T-helper 2 cell treated with Interferon-gamma antibody and Interleukin-4, amounts not matched to agents 100 ng/mL and 5 ng/mL, for 36 hours (primary cell): ENCODE measurements at regions not wholly inside any gene's neighbourhood (a gene's known extent, or its start where the extent isn't known, plus 50 kb on each side); places are given as distances from the start of the nearest gene placed in this dataset.

ENCODE experiments used
- intact Hi-C: fragments of 100-400 bp; cut with micrococcal nuclease; formaldehyde crosslinking; loops from one replicate; pipeline ENCODE4 v1.15.1; 2023

DNA sequence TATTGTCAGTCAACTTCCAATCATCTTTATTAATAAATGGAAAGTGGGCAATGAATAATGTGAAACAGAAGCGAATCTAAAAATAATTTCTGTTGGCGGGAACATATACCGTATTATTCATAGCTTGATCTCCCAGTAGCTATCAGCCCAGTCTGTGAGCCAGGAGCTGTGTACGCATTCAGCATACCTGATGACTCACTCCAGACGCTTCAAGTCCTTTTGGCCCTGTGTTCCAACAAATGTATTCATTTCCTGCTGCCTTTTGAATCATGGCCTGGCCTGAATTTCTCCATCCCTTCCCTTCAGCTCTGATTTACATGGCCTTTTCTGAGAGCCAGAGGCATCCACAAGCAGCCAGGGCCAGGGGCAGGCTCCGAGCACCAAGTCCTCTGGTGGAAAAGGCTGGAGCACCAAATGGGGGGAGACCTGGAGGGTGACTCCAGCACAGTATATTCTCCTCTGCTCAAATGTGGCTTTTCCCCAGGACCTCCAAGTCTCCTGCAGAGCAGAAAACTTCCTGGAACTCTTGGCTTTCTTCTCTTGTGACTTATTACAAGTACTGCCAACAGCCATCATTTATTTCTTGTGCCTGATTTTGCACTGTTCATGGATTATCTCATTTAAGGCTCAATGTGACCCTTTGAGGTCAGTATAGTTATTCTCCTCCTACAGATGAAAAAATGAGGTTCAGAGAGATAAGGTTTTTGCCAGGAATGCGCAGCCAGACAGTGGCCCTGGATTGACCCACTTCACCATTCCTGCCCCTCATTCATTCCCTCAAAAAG, 108.7 kb downstream of the EN1 start:
- intact Hi-C loops, result no loop called here

- intact Hi-C loops, result no loop called here
Observed at GRCh38 chr2:118738106-118738505, 109.3 kb downstream of the EN1 start.

GRCh38 chr2:118737684-118738083, 109.8 kb downstream of the EN1 start:
- intact Hi-C loops, result no loop called here

DNA sequence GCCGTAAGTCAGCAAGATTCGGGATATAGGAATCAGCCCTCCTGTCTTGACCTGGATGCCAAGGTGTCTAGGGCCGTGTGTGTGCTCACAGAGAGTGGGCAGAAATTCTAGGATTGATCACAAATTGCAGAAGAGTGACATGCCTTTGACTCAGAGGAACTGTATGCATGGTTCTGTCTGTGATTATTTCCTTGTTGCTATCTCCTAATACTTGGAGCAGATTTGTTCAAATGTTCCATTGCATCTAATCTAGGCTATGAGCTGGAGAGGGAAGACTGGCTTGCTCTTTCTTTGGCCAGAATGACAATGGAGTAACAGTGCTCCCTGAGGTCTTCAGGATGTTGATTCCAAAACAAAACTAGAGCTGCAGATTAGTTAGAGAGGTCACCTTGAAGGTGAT, 115.0 kb downstream of the EN1 start:
- intact Hi-C loops, result no loop called here

GRCh38 chr2:118731413-118731812, 116.0 kb downstream of the EN1 start:
- intact Hi-C loops, result no loop called here

DNA sequence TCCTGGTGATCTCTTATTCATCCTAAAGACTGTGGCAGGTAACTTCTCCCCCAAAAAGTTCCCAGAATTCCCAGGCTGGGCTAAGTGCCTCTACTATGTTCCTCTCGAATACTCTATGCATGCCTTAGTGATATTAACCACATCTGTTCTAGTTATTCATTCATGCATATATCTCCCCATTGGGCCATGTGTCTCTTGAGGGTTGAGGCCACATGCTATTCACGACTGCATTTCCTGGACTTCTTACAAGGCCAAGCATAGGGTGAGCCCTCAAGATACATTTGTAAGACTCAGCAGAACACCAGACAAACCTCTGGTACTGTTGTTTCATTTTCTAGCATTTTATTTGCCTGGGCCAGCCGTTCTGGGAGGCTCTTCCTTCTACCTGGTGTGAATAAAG, 117.0 kb downstream of the EN1 start:
- intact Hi-C loops, result no loop called here

DNA sequence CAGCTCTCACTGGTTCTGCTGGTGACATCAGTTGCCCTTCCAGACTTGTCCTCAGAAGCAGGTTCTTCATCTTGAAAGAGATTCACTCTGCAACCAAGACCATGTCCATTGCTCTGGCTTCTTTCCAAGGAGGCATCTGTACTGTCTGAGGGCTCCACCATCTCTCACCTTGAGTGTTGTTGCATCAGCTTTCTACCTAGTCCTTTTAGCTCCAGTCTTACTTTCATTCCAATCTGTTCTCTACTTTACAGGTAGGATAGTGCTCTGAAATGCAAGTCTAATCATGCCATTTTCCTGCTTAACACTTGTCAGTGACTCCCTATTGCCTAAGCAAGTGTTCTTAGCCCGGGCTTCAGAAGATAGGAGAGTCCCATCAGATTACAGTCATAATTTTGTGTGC, 117.7 kb downstream of the EN1 start:
- intact Hi-C loops, result no loop called here

- intact Hi-C loops, result no loop called here
Observed at GRCh38 chr2:118728984-118729383, 118.5 kb downstream of the EN1 start.

- intact Hi-C loops, result no loop called here
Observed at GRCh38 chr2:118726821-118727220, 120.6 kb downstream of the EN1 start.

DNA sequence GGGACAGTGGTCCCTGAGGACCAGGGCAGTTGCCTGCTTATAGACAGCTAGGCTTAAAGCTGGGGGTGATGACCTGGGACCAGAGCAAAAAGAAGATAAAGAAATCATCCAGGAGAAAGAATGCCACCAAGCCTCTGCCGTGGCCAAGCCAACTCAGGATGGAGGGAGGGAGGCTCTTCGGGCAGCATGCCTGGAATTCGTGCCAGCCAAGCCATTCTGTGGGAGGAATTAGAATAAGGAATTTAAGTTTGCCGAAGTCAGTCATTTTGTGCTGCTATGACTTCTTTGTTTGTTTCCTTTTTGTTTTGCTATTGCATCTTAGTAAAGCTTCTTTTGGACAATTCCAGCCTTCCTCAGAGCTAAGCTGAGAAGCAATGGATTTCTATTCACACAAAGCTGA, 124.1 kb downstream of the EN1 start:
- intact Hi-C loops, result no loop called here

DNA sequence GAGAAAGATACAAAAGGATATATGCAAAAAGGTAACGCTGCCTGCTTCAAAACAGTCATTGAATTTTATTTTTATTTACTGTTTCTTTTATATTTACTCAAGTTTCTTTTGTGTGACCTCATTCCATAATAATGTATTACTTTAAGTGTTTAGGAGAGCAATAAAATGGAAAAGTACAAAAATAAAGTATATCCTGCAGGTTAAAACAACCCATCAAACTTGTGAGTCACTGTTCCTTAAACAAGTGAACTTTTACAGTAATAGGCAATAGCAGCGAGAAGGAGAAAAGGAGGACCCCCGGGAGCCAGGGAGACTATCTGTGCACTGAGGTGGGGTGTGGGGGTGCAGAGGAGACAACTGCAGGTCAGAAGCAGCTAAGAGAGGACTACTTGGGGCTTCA, 124.5 kb downstream of the EN1 start:
- intact Hi-C loops, result no loop called here

GRCh38 chr2:118721817-118722551, 125.5 kb downstream of the EN1 start:
- intact Hi-C loops, result no loop called here

DNA sequence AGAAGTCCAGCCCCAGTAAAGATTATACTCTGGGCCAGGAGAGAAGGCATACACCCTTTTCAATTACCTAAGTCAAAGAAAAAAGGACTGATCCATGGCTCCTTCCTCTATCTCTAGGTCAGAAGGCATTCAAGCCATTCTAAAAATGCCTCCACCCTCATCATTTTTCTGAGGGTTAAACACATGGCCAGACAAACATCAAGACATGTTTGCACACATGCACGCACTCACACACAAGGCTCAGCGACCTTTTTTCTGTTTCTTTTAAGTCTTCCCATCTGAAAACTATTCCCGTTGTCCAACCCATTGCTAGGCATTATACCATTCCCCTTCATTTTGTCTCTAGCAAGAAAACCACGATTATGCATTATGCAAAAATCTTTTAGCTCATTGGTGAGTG, 126.6 kb downstream of the EN1 start:
- intact Hi-C loops, result no loop called here

- intact Hi-C loops, result no loop called here
Observed at GRCh38 chr2:118718921-118719320, 128.5 kb downstream of the EN1 start.

- intact Hi-C loops, result no loop called here
Observed at GRCh38 chr2:118716102-118716501, 131.3 kb downstream of the EN1 start.

DNA sequence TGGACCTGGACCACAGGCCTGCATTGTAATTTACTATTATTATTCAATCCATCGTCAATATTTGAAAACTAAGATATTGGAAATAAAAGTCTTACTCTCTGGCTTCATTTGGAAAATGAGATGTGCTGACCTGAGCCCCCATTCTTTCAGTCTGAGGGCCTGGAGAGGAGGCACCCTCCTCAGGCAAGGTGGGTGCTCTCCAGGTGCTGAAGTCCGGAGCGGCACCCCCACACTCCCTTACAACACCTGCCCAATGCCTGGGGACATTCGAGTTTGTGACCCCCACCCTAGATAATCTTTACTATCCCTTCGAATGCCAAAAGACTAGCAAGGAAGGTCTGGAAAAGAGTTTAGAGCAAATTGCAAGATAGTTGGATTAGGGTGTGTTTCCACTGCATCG, 133.3 kb downstream of the EN1 start:
- intact Hi-C loops, result no loop called here

DNA sequence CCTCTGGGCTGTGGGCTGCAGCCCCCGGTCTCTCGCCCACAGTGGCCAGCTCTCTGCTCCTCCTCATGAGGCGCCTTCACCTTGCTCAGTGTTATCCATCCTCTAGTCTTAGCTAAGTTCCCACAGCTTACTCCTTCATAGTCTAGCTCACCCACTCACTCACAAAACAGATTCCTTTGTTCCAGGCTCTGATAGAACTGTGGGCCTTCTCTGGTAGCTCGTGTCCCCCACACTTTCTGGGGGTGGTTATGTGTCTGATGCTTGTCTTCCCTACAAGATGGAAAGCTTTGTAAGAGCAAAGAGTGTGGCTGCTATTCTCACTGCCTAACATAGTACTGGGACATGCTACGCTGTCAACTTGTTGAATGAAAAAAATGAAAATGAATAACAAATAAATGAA, 135.8 kb downstream of the EN1 start:
- intact Hi-C loops, result no loop called here

GRCh38 chr2:118710481-118710880, 137.0 kb downstream of the EN1 start:
- intact Hi-C loops, result no loop called here

GRCh38 chr2:118709786-118710185, 137.7 kb downstream of the EN1 start:
- intact Hi-C loops, result no loop called here

- intact Hi-C loops, result no loop called here
Observed at GRCh38 chr2:118706844-118707243, 140.6 kb downstream of the EN1 start.

DNA sequence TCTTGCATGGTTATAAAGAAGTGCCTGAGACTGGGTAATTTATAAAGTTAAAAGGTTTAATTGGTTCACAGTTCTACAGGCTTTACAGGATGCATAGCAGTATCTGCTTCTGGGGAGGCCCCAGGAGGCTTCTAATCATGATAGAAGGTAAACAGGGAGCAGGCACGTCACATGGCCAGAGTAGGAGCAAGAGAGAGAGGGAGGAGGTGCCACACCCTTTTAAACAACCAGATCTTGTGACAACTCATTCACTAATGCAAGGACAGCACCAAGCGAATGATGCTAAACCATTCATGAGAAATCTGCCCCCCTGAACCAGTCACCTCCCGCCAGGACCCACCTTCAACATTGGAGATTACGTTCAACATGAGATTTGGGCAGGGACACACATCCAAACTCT, 141.1 kb downstream of the EN1 start:
- intact Hi-C loops, result no loop called here

DNA sequence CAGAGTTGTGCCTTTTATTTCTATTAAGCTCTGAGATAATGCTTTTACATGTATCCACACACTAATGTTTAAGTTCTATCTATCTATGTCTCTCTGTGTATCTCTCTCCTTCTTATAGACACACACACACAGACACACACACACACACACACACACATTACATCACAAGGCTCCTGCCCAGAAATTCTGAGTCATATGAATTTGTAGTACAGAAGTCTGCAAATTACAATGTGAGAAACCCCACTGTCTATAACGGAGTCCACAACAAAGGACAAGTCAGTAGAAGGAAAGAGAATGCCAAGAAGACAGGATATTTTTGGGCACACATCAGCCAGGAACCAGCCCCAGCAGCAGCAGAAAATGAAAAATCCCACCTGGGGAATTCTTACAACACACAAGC, 142.4 kb downstream of the EN1 start:
- intact Hi-C loops, result no loop called here
